Endothelial cell of umbilical vein (primary cell): ENCODE measurements at regions not wholly inside any gene's neighbourhood (a gene's known extent, or its start where the extent isn't known, plus 50 kb on each side); places are given as distances from the start of the nearest gene placed in this dataset.
A peak's percentile ranks its signal among the peaks of the same experiment; 100 is the strongest.

Experiments used
- BruUV-seq: library from RNA; stranded (reverse); fragments of 400-500 nt; replicated peaks from 2 replicates; lab custom pipeline; 2021; lab: Mats Ljungman, UMichigan
- CTCF ChIA-PET: fragments of 300-600, 350-600 bp; sonication (Branson Sonifier 250); formaldehyde crosslinking; loops from one replicate; lab custom pipeline; 2021; ENCODE audit warnings: antibody characterized with exemption, inconsistent platforms; lab: Charles Lee
- POLR2A ChIA-PET: fragments of 300-600, 350-600 bp; sonication (Branson Sonifier 250); formaldehyde crosslinking; loops from one replicate; lab custom pipeline; 2021; ENCODE audit warnings: antibody characterized with exemption, inconsistent platforms; lab: Charles Lee
- DNase-seq: peaks from one replicate; pipeline ENCODE4 v3.0.0-alpha.2; 2011; ENCODE audit warnings: low read depth, low spot score
- FAIRE-seq: peaks from 2 replicates; lab custom pipeline; 2011; peaks lifted over from hg19 to GRCh38; lab: Jason Lieb, UNC
- H2AFZ ChIP-seq: 2 replicates; pipeline ENCODE4 v1.6.0; 2012; ENCODE audit warnings: low read depth, low read length, control low read depth, inconsistent platforms
- H3K27ac ChIP-seq: 2 replicates; pipeline ENCODE4 v1.5.1; 2011; ENCODE audit warnings: low read depth, mild to moderate bottlenecking, control low read depth, low read length, moderate library complexity; ENCODE audit not compliant: insufficient read depth
- H3K27me3 ChIP-seq, 2 experiments: 2 replicates each; pipeline versions ENCODE4 v1.6.0 to v1.6.1; 2011; ENCODE audit warnings: low read length in 2 of 2, mixed read lengths in 1 of 2; ENCODE audit not compliant: control insufficient read depth in 2 of 2, insufficient read depth in 2 of 2
- H3K36me3 ChIP-seq, 2 experiments: 2 replicates in 1 of 2; 3 replicates in 1 of 2; pipeline ENCODE4 v1.5.1; 2011; ENCODE audit warnings: low read length in 2 of 2, mild to moderate bottlenecking in 1 of 2, moderate library complexity in 1 of 2; ENCODE audit not compliant: control insufficient read depth in 2 of 2, insufficient read depth in 2 of 2; ENCODE audit errors: extremely low read depth in 1 of 2
- H3K4me1 ChIP-seq: 3 replicates; pipeline ENCODE4 v1.5.1; 2011; ENCODE audit warnings: mild to moderate bottlenecking, low read length; ENCODE audit not compliant: control insufficient read depth, insufficient read depth; ENCODE audit errors: extremely low read depth
- H3K4me2 ChIP-seq: 2 replicates; pipeline ENCODE4 v1.6.1; 2011; ENCODE audit warnings: low read length, control low read depth, mixed read lengths; ENCODE audit not compliant: insufficient read depth
- H3K4me3 ChIP-seq, 3 experiments: fragments of 200-600 bp in 1 of 3; sonication (generic), shearing (Covaris generic) in 1 of 3; replicated peaks in 1 of 3; 2 replicates each; pipeline ENCODE4 v1.5.1; 2011 to 2016; ENCODE audit warnings: control low read depth in 3 of 3, low read length in 3 of 3, mild to moderate bottlenecking in 2 of 3, inconsistent platforms in 1 of 3, low read depth in 1 of 3, moderate library complexity in 1 of 3; ENCODE audit not compliant: insufficient read depth in 1 of 3
- H3K79me2 ChIP-seq: 2 replicates; pipeline ENCODE4 v1.6.0; 2012; ENCODE audit warnings: low read length, inconsistent platforms; ENCODE audit not compliant: control insufficient read depth, insufficient read depth
- H3K9ac ChIP-seq: replicated peaks from 2 replicates; pipeline ENCODE3; 2011; ENCODE audit warnings: low read length, control low read depth; ENCODE audit not compliant: insufficient read depth; ENCODE audit errors: extremely low read depth
- H3K9me1 ChIP-seq: replicated peaks from 3 replicates; pipeline ENCODE4 v1.6.0; 2011; ENCODE audit warnings: mild to moderate bottlenecking, low read length; ENCODE audit not compliant: control insufficient read depth, insufficient read depth; ENCODE audit errors: extremely low read depth
- H3K9me3 ChIP-seq: replicated peaks from 2 replicates; pipeline ENCODE4 v1.5.1; 2012; ENCODE audit warnings: low read length, inconsistent platforms; ENCODE audit not compliant: control insufficient read depth, insufficient read depth
- H4K20me1 ChIP-seq: replicated peaks from 2 replicates; pipeline ENCODE3; 2011; ENCODE audit warnings: mild to moderate bottlenecking, low read length; ENCODE audit not compliant: control insufficient read depth, insufficient read depth; ENCODE audit errors: extremely low read depth
- CTCF ChIP-seq, 2 donors: IDR thresholded peaks; 1 replicate in 1 of 2; 2 replicates in 1 of 2; pipeline ENCODE4 v1.5.1; 2011; ENCODE audit warnings: low read length in 2 of 2, mild to moderate bottlenecking in 2 of 2, moderate library complexity in 2 of 2, control low read depth in 1 of 2, inconsistent platforms in 1 of 2, low read depth in 1 of 2; ENCODE audit not compliant: insufficient read depth in 1 of 2; ENCODE audit errors: extremely low read depth in 1 of 2
- EZH2 ChIP-seq: IDR thresholded peaks from 2 replicates; pipeline ENCODE4 v1.6.1; 2012; ENCODE audit warnings: borderline replicate concordance, low read depth, mild to moderate bottlenecking, moderate library complexity, low read length, inconsistent platforms; ENCODE audit not compliant: severe bottlenecking
- FOS ChIP-seq: IDR thresholded peaks from 2 replicates; pipeline ENCODE4 v1.6.1; 2011; ENCODE audit warnings: mild to moderate bottlenecking, low read length, moderate library complexity, borderline replicate concordance; ENCODE audit not compliant: insufficient read depth
- GATA2 ChIP-seq: IDR thresholded peaks from 2 replicates; pipeline ENCODE4 v1.7.0; 2011; ENCODE audit warnings: low read depth, mild to moderate bottlenecking, moderate library complexity, mixed read lengths, low read length; ENCODE audit not compliant: insufficient read length, insufficient read depth
- JUN ChIP-seq: IDR thresholded peaks from 2 replicates; pipeline ENCODE4 v1.6.1; 2011; ENCODE audit warnings: borderline replicate concordance, low read depth; ENCODE audit not compliant: insufficient read length, insufficient read depth
- MAX ChIP-seq: IDR thresholded peaks from 2 replicates; pipeline ENCODE4 v1.6.1; 2011; ENCODE audit not compliant: insufficient read depth, insufficient read length
- MYC ChIP-seq: IDR thresholded peaks from one replicate; pipeline ENCODE4 v1.6.1; 2011; ENCODE audit warnings: mild to moderate bottlenecking, low read depth, low read length
- POLR2A ChIP-seq: IDR thresholded peaks from 2 replicates; pipeline ENCODE4 v1.6.1; 2012; ENCODE audit warnings: low read depth, mild to moderate bottlenecking, control low read depth, low read length
- POLR2AphosphoS5 ChIP-seq: IDR thresholded peaks from 2 replicates; pipeline ENCODE4 v1.6.1; 2012; ENCODE audit warnings: low read depth, mild to moderate bottlenecking, control low read depth, low read length, moderate library complexity; ENCODE audit not compliant: insufficient read depth
- dilution Hi-C: fragments of 300-500 bp; cut with MboI; formaldehyde crosslinking; loops from one replicate; pipeline ENCODE4 v1.15.0; 2019; ENCODE audit warnings: low sequenced_read_pairs; ENCODE audit not compliant: extremely low pct_ligation_motif_present
- intact Hi-C: fragments of 100-400 bp; cut with micrococcal nuclease; formaldehyde crosslinking; loops from one replicate; pipeline ENCODE4 v1.10.0; 2022

- H3K4me3 ChIP-seq = no peak overlapping the region
- dilution Hi-C loops (no loop called here), intact Hi-C loops (no loop called here)
- CTCF ChIA-PET = interaction anchor here (1.3 to 1.9 kb wide), 3 partner anchors 27 to 305 kb away, joined by 3 to 6 read pairs (median 3); no protein-coding TSS in a partner anchor
- H3K9me3 ChIP-seq = no peaks in the 10 kb centered on the region
- H3K9ac ChIP-seq = no peak overlapping the region
- no peak overlapping the region for H2AFZ ChIP-seq
- H3K27me3 ChIP-seq = peaks cover 0 to 2% of the 10 kb centered on the region in 2 experiments
- FAIRE-seq (no peak), DNase-seq (peak; percentile 21)
- TF ChIP-seq MAX (no peak), MYC (no peak), EZH2 (no peak), POLR2A (no peak), POLR2AphosphoS5 (no peak), CTCF (IDR thresholded peaks at IDR 0.05; ENCODE audit: extremely low read depth in 1 of 2, insufficient read depth in 1 of 2, low read depth in 1 of 2, low read length in 2 of 2) (no peak), GATA2 (no peak), FOS (no peak), JUN (no peak)
- no peak overlapping the region for H3K27ac ChIP-seq
- POLR2A ChIA-PET = no interaction called here
- no peak overlapping the region for H3K4me2 ChIP-seq
- H3K36me3 ChIP-seq = no peaks in the 10 kb centered on the region
- no peaks in the 10 kb centered on the region for H3K9me1 ChIP-seq
- H3K79me2 ChIP-seq = no peaks in the 10 kb centered on the region
- H4K20me1 ChIP-seq = no peaks in the 10 kb centered on the region
- H3K4me1 ChIP-seq = peaks cover 3% of the 10 kb centered on the region
- no TSS peak for BruUV-seq
Measured at GRCh38 chr6:149127212-149127611, 190.3 kb upstream of the TAB2 start.
